ENCODE measurements at regions not wholly inside any gene's neighbourhood (a gene's known extent, or its start where the extent isn't known, plus 50 kb on each side); places are given as distances from the start of the nearest gene placed in this dataset.

DNA sequence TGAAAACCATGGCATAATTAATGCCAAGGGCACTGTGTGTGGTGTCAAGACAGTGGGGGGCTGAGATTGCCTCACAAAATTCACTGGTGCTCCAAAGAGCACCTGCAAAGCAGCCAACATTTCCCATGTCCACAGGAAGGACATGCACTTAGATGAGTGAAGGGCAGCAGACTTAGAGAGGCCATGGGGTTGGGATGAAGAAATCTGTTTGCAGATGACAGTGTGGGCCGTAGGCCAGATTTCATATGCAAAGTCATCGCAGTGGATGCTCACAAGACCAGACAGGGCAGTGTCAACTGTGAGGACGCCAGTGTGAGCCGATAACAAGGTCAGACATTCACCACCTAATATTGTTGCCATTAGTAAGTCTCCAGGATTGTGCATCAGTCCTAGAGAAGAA lies 773.4 kb downstream of the EFNB2 start:
- TF ChIP-seq, protein P1, sequence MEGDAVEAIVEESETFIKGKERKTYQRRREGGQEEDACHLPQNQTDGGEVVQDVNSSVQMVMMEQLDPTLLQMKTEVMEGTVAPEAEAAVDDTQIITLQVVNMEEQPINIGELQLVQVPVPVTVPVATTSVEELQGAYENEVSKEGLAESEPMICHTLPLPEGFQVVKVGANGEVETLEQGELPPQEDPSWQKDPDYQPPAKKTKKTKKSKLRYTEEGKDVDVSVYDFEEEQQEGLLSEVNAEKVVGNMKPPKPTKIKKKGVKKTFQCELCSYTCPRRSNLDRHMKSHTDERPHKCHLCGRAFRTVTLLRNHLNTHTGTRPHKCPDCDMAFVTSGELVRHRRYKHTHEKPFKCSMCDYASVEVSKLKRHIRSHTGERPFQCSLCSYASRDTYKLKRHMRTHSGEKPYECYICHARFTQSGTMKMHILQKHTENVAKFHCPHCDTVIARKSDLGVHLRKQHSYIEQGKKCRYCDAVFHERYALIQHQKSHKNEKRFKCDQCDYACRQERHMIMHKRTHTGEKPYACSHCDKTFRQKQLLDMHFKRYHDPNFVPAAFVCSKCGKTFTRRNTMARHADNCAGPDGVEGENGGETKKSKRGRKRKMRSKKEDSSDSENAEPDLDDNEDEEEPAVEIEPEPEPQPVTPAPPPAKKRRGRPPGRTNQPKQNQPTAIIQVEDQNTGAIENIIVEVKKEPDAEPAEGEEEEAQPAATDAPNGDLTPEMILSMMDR (IDR thresholded peaks at IDR 0.05) = no peak
- TF ChIP-seq POLR2A (IDR thresholded peaks at IDR 0.05) (no peak), POLR2AphosphoS5 (IDR thresholded peaks at IDR 0.05) (no peak), EP300 (IDR thresholded peaks at IDR 0.05) (no peak)

Measured in gastroesophageal sphincter (tissue), 3 donors.